ENCODE measurements at regions not wholly inside any gene's neighbourhood (a gene's known extent, or its start where the extent isn't known, plus 50 kb on each side); places are given as distances from the start of the nearest gene placed in this dataset.

GRCh38 chr3:164096352-164096751 lies 981.9 kb downstream of the SI start:
- H3K27me3 ChIP-seq (ENCODE audit: control insufficient read depth, low read length): no peaks in the 10 kb centered on the region
- H3K27ac ChIP-seq (ENCODE audit: low read depth, low read length): no peak overlapping the region
- no peaks in the 10 kb centered on the region for H3K9me3 ChIP-seq (ENCODE audit: control insufficient read depth, insufficient read depth, low read length)
- H3K9me2 ChIP-seq (replicated peaks; ENCODE audit: control insufficient read depth, low read length): no peaks in the 10 kb centered on the region
- no peaks in the 10 kb centered on the region for H3K79me2 ChIP-seq (ENCODE audit: control insufficient read depth, low read length)
- no peak overlapping the region for H3K4me2 ChIP-seq (ENCODE audit: low read length)
- no peaks in the 10 kb centered on the region for H4K20me1 ChIP-seq (ENCODE audit: control insufficient read depth, insufficient read depth, low read depth, low read length)
- H3K36me3 ChIP-seq (ENCODE audit: control insufficient read depth, low read length): no peaks in the 10 kb centered on the region
- no peaks in the 10 kb centered on the region for H3F3A ChIP-seq (ENCODE audit: control insufficient read depth, insufficient read depth)
- no peaks in the 10 kb centered on the region for H3K4me1 ChIP-seq (ENCODE audit: control insufficient read depth, low read length)
- H3K4me3 ChIP-seq (ENCODE audit: low read length): no peak overlapping the region
- TF ChIP-seq, protein P1, sequence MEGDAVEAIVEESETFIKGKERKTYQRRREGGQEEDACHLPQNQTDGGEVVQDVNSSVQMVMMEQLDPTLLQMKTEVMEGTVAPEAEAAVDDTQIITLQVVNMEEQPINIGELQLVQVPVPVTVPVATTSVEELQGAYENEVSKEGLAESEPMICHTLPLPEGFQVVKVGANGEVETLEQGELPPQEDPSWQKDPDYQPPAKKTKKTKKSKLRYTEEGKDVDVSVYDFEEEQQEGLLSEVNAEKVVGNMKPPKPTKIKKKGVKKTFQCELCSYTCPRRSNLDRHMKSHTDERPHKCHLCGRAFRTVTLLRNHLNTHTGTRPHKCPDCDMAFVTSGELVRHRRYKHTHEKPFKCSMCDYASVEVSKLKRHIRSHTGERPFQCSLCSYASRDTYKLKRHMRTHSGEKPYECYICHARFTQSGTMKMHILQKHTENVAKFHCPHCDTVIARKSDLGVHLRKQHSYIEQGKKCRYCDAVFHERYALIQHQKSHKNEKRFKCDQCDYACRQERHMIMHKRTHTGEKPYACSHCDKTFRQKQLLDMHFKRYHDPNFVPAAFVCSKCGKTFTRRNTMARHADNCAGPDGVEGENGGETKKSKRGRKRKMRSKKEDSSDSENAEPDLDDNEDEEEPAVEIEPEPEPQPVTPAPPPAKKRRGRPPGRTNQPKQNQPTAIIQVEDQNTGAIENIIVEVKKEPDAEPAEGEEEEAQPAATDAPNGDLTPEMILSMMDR (IDR thresholded peaks at IDR 0.05; ENCODE audit: low read depth, low read length, poor library complexity, severe bottlenecking): no peak
- TF ChIP-seq EZH2phosphoT487 (IDR thresholded peaks at IDR 0.05; ENCODE audit: borderline replicate concordance, low read length): no peak

- H3K36me3 ChIP-seq (ENCODE audit: control insufficient read depth, low read length): no peaks in the 10 kb centered on the region
- no peaks in the 10 kb centered on the region for H3K4me1 ChIP-seq (ENCODE audit: control insufficient read depth, low read length)
- TF ChIP-seq, protein P1 (IDR thresholded peaks at IDR 0.05; ENCODE audit: low read depth, low read length, poor library complexity, severe bottlenecking): no peak
- no peak for TF ChIP-seq EZH2phosphoT487 (IDR thresholded peaks at IDR 0.05; ENCODE audit: borderline replicate concordance, low read length)
- no peak overlapping the region for H3K27ac ChIP-seq (ENCODE audit: low read depth, low read length)
- H3F3A ChIP-seq (ENCODE audit: control insufficient read depth, insufficient read depth): no peaks in the 10 kb centered on the region
- no peak overlapping the region for H3K4me2 ChIP-seq (ENCODE audit: low read length)
- H3K9me2 ChIP-seq (replicated peaks; ENCODE audit: control insufficient read depth, low read length): no peaks in the 10 kb centered on the region
- no peaks in the 10 kb centered on the region for H3K27me3 ChIP-seq (ENCODE audit: control insufficient read depth, low read length)
- H3K4me3 ChIP-seq (ENCODE audit: low read length): no peak overlapping the region
- no peaks in the 10 kb centered on the region for H3K79me2 ChIP-seq (ENCODE audit: control insufficient read depth, low read length)
- H4K20me1 ChIP-seq (ENCODE audit: control insufficient read depth, insufficient read depth, low read depth, low read length): no peaks in the 10 kb centered on the region
- H3K9me3 ChIP-seq (ENCODE audit: control insufficient read depth, insufficient read depth, low read length): no peaks in the 10 kb centered on the region
These were observed 982.3 kb downstream of the SI start for GRCh38 chr3:164095949-164096348.

GRCh38 chr3:164095279-164095678 lies 983.0 kb downstream of the SI start:
- Histone ChIP-seq H3K36me3 (ENCODE audit: control insufficient read depth, low read length) (no peaks in the 10 kb centered on the region), H3K9me2 (replicated peaks; ENCODE audit: control insufficient read depth, low read length) (no peaks in the 10 kb centered on the region), H3K9me3 (ENCODE audit: control insufficient read depth, insufficient read depth, low read length) (no peaks in the 10 kb centered on the region), H3K4me3 (ENCODE audit: low read length) (no peak overlapping the region), H3K4me1 (ENCODE audit: control insufficient read depth, low read length) (no peaks in the 10 kb centered on the region), H3F3A (ENCODE audit: control insufficient read depth, insufficient read depth) (no peaks in the 10 kb centered on the region), H3K27ac (ENCODE audit: low read depth, low read length) (no peak overlapping the region), H3K79me2 (ENCODE audit: control insufficient read depth, low read length) (no peaks in the 10 kb centered on the region), H3K27me3 (ENCODE audit: control insufficient read depth, low read length) (no peaks in the 10 kb centered on the region), H4K20me1 (ENCODE audit: control insufficient read depth, insufficient read depth, low read depth, low read length) (no peaks in the 10 kb centered on the region), H3K4me2 (ENCODE audit: low read length) (no peak overlapping the region)
- TF ChIP-seq, protein P1 (IDR thresholded peaks at IDR 0.05; ENCODE audit: low read depth, low read length, poor library complexity, severe bottlenecking): no peak
- no peak for TF ChIP-seq EZH2phosphoT487 (IDR thresholded peaks at IDR 0.05; ENCODE audit: borderline replicate concordance, low read length)

DNA sequence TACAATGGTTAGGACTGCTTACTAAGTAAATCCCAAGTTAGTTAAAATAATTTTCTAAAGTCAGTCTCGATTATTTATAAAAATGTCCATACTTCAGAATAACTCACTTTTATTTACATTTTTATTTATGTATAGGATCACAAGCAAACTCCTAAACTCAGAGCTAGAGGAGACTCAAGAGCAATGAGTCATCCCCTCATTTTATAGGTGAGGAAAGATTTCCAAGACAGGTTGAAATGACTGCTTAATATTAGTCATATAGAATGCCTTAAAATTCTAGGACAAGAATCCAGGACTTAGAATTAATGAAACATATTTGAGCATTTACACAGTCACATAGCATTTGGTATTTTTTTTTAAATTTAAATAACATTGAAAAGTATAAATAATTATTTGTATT lies 983.8 kb downstream of the SI start:
- Histone ChIP-seq H4K20me1 (ENCODE audit: control insufficient read depth, insufficient read depth, low read depth, low read length) (no peaks in the 10 kb centered on the region), H3K4me2 (ENCODE audit: low read length) (no peak overlapping the region), H3K27ac (ENCODE audit: low read depth, low read length) (no peak overlapping the region), H3K79me2 (ENCODE audit: control insufficient read depth, low read length) (no peaks in the 10 kb centered on the region), H3K9me2 (replicated peaks; ENCODE audit: control insufficient read depth, low read length) (no peaks in the 10 kb centered on the region), H3F3A (ENCODE audit: control insufficient read depth, insufficient read depth) (no peaks in the 10 kb centered on the region), H3K4me3 (ENCODE audit: low read length) (no peak overlapping the region), H3K36me3 (ENCODE audit: control insufficient read depth, low read length) (no peaks in the 10 kb centered on the region), H3K4me1 (ENCODE audit: control insufficient read depth, low read length) (no peaks in the 10 kb centered on the region), H3K27me3 (ENCODE audit: control insufficient read depth, low read length) (no peaks in the 10 kb centered on the region), H3K9me3 (ENCODE audit: control insufficient read depth, insufficient read depth, low read length) (no peaks in the 10 kb centered on the region)
- TF ChIP-seq, protein P1 (IDR thresholded peaks at IDR 0.05; ENCODE audit: low read depth, low read length, poor library complexity, severe bottlenecking): no peak
- TF ChIP-seq EZH2phosphoT487 (IDR thresholded peaks at IDR 0.05; ENCODE audit: borderline replicate concordance, low read length): no peak

Data from DOHH2 (cell line).